ENCODE measurements at regions not wholly inside any gene's neighbourhood (a gene's known extent, or its start where the extent isn't known, plus 50 kb on each side); places are given as distances from the start of the nearest gene placed in this dataset.

GRCh38 chr9:1337169-1337568 is 287.0 kb downstream of the DMRT2 start:
- no peak for DNase-seq

GRCh38 chr9:1340390-1340789 is 290.2 kb downstream of the DMRT2 start:
- no peak for DNase-seq

- DNase-seq, result no peak
Observed at GRCh38 chr9:1353291-1353690, 303.1 kb downstream of the DMRT2 start.

- no peak for DNase-seq
Observed at GRCh38 chr9:1354086-1354485, 303.9 kb downstream of the DMRT2 start.

- no peak for DNase-seq
Observed at GRCh38 chr9:1354606-1355005, 304.4 kb downstream of the DMRT2 start.

- no peak for DNase-seq
Observed at GRCh38 chr9:1355656-1356055, 305.5 kb downstream of the DMRT2 start.

- DNase-seq, result no peak
Observed at GRCh38 chr9:1362845-1363244, 312.7 kb downstream of the DMRT2 start.

GRCh38 chr9:1366276-1366675 is 316.1 kb downstream of the DMRT2 start:
- DNase-seq, result no peak

GRCh38 chr9:1369297-1369696 is 319.1 kb downstream of the DMRT2 start:
- no peak for DNase-seq

GRCh38 chr9:1373445-1373844 is 323.3 kb downstream of the DMRT2 start:
- DNase-seq, result no peak

- DNase-seq, result no peak
Observed at GRCh38 chr9:1383899-1384455, 333.8 kb downstream of the DMRT2 start.

GRCh38 chr9:1384816-1385215 is 334.7 kb downstream of the DMRT2 start:
- no peak for DNase-seq

- DNase-seq, result no peak
Observed at GRCh38 chr9:1386420-1386819, 336.3 kb downstream of the DMRT2 start.

GRCh38 chr9:1388216-1388615 is 338.1 kb downstream of the DMRT2 start:
- DNase-seq, result no peak

GRCh38 chr9:1400983-1401382 is 350.8 kb downstream of the DMRT2 start:
- DNase-seq, result no peak

DNA sequence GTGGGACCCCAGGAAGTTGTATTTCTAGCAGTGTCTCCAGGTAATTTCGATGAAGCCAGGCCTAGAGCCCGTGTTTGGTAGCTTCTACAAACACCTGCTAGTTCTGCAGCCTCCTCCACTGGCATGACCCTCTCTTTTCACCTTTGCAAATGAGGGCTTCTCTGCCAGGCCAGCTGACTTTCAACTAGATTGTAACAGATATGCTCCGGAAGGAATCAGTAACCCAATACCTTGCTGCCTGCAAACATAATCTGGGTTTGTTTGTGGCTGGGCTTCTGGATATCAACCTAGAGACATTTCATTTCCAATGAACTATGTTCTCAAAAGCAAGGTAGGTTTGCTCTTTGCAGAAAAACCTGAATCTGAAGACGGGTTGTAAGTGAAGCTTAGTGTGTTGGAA is 354.8 kb downstream of the DMRT2 start:
- no peak for DNase-seq

DNA sequence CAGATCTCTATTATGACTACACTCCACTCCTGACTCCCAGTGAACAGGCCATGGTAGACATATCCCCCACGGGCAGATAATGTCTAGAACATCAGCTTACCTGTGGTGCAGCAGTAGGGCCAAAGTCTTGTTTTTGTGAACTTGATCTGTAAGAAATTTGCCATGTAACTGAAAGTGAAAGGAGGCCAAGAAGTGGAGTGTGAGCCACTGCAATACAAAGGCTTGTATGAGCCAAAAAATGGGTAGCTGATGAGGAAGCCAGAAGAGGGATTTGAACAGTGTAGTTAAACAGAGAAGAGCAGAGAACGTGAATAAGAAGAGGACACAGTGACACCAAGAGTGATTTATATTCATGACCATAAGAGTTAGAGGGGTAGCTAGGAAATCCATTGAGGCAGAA is 361.7 kb downstream of the DMRT2 start:
- DNase-seq, result no peak

DNA sequence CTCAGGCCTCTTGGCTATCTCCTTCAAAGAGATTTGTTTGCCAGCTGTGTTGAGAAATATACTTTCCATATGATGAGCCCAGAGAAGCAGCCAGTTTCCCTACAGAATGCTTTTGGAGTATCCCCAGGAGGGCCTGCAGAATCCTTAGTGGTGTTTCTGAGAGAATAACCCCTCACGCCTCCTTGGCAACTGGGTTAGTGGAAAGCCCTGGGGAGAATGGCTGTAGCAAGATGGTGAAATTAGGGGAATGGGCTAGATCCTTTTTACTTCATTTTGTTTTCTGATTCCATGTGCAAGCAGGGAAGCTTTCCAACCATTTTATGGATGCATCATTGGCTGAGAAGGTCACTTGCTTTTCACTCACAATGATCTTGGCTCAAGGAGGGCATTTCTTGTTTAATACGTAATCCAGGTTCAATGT is 364.6 kb downstream of the DMRT2 start:
- DNase-seq, result no peak

GRCh38 chr9:1415146-1415545 is 365.0 kb downstream of the DMRT2 start:
- no peak for DNase-seq

DNA sequence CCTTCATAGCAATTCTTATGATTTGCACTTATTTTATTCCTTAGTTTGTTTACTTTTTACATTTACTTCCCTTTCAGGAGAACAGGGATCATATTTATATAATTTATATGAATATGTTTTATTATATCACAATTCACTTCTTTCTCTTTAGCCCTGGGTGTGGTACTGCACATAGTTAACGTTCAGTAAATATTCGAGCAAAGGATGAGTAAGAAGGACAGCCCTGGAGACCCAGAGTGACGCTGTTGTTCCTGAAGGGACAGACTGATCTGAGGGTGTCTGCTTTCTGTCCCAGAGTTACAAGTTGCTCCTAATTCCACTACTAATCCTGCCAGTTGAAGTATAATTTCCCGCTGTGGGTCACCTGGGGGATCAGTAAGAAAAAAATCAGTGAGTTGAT is 366.1 kb downstream of the DMRT2 start:
- DNase-seq, result no peak

- DNase-seq, result no peak
Observed at GRCh38 chr9:1421436-1421835, 371.3 kb downstream of the DMRT2 start.

DNA sequence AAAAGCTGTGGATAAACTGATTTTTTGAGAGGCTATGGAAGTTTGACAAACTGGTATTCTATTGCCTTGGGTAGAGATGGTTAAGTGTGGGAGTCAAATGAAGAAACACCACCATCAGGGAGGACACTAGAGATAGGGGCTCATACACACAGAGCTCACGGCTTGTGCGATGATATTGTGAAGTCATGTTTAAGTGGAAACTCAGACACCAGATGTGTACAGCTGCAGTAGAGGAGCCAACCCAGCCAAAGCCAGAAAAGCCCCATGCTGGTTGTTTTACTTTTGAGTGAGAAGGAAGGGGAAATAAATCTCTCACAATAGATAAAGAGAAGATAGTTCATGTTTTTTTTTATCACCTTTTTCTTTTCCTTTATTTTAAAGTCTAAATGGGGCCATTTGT is 377.7 kb downstream of the DMRT2 start:
- no peak for DNase-seq

DNA sequence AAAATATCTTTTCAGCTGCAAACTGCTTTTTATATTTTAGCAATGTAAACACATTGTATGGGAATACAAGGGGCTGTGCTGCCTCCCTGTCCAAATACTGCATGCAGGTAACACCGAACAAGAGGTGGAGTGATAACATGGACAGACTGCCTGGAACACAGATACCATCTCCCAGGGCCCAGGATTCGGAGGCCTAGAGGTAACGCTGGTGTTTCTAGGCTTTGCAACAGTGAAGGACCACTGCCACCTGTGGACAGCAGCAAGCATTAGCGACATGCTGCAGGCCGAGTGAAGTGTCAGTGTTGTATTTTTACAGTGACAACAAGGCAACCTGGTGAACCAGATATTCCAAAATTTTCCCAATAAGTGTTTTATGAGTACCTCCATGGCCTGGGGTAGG is 379.1 kb downstream of the DMRT2 start:
- no peak for DNase-seq

GRCh38 chr9:1431461-1431860 is 381.3 kb downstream of the DMRT2 start:
- no peak for DNase-seq

DNA sequence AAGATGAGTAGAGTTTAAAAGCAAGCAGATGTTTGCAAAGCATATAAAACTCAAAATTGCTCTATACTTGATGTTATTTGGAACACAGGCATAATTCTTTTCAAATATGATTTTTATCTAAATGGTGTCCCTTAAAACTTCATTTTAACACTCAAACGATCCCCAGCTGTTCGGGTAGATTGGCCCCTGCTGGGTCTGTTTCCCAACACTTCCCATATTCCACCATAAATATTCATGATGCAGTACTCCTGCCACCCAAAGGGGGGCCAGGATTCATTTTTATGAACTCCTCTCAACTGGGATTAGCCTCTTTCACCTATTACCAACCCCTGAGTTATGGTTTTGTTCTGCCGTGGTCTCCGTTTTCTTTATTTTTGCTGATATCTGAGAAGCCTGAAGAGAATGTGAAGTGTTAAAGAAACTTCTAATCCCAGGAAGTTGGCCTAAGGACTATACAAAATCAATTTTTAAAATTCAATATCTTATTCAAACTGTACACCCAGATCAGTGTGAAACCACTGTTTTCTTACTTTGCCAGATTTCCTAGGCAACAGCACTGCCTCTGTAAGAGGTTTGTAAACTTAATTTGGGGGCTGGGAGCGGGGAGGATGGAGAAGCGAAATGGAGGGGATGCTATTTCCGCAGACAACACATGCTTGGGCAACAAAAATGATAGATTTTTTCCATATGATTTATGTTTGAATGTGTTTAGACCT is 384.1 kb downstream of the DMRT2 start:
- no peak for DNase-seq
